HEK293 (cell line): ENCODE measurements at regions not wholly inside any gene's neighbourhood (a gene's known extent, or its start where the extent isn't known, plus 50 kb on each side); places are given as distances from the start of the nearest gene placed in this dataset.

ENCODE experiments used
- CTCF ChIA-PET: fragments of 350-600 bp; formaldehyde crosslinking; extraction: SDS; loops from one replicate; lab custom pipeline; 2021; ENCODE audit warnings: antibody characterized with exemption; lab: Yijun Ruan, JAX
- POLR2A ChIA-PET: fragments of 300-600 bp; formaldehyde crosslinking; extraction: SDS; loops from one replicate; lab custom pipeline; 2020; ENCODE audit warnings: antibody characterized with exemption, inconsistent platforms; lab: Yijun Ruan, JAX
- H3K27ac ChIP-seq: fragments of 200-500 bp; sonication (Bioruptor generic); 2 replicates; pipeline ENCODE4 v1.5.1; 2014; ENCODE audit warnings: low read depth, low read length, control low read depth, inconsistent platforms; ENCODE audit errors: extremely low read depth
- H3K36me3 ChIP-seq, 2 experiments: fragments of 200-500 bp in 1 of 2; sonication (Bioruptor generic) in 1 of 2; 1 replicate in 1 of 2; 2 replicates in 1 of 2; pipeline ENCODE4 v1.5.1; 2014 to 2017; ENCODE audit warnings: inconsistent platforms in 2 of 2, low read length in 2 of 2; ENCODE audit not compliant: control insufficient read depth in 2 of 2, insufficient read depth in 1 of 2
- H3K4me1 ChIP-seq: fragments of 200-500 bp; sonication (Bioruptor generic); 2 replicates; pipeline ENCODE4 v1.5.1; 2014; ENCODE audit warnings: mild to moderate bottlenecking, low read length, inconsistent platforms; ENCODE audit not compliant: control insufficient read depth, insufficient read depth
- H3K4me3 ChIP-seq: 2 replicates; pipeline ENCODE4 v1.5.1; 2011; ENCODE audit warnings: low read depth, mild to moderate bottlenecking, control low read depth, low read length, moderate library complexity
- H3K9me3 ChIP-seq: fragments of 200-500 bp; sonication (Bioruptor generic); 2 replicates; pipeline ENCODE4 v1.5.1; 2014; ENCODE audit warnings: low read depth, low read length, inconsistent platforms; ENCODE audit not compliant: control insufficient read depth, insufficient read depth
- HOXA7 ChIP-seq: sonication (generic); formaldehyde crosslinking; IDR thresholded peaks from 2 replicates; pipeline ENCODE4 v1.8.1; 2022; ENCODE audit warnings: missing genetic modification reagents, borderline replicate concordance
- KLF7 ChIP-seq: fragments of 450-650 bp; formaldehyde crosslinking; IDR thresholded peaks from 2 replicates; pipeline ENCODE4 v1.5.1; 2016; ENCODE audit warnings: missing biosample characterization, missing genetic modification characterization, borderline replicate concordance
- KLF9 ChIP-seq: fragments of 450-650 bp; formaldehyde crosslinking; IDR thresholded peaks from 2 replicates; pipeline ENCODE4 v1.5.1; 2016; ENCODE audit warnings: missing biosample characterization, missing genetic modification characterization, low read depth
- MYNN ChIP-seq: fragments of 450-650 bp; formaldehyde crosslinking; IDR thresholded peaks from 2 replicates; pipeline ENCODE4 v1.5.1; 2016; ENCODE audit warnings: missing biosample characterization, missing genetic modification characterization, borderline replicate concordance
- PRDM2 ChIP-seq: fragments of 450-650 bp; formaldehyde crosslinking; IDR thresholded peaks from 2 replicates; pipeline ENCODE4 v1.5.1; 2016; ENCODE audit warnings: missing biosample characterization, missing genetic modification characterization, borderline replicate concordance
- REPIN1 ChIP-seq: fragments of 450-650 bp; formaldehyde crosslinking; IDR thresholded peaks from 2 replicates; pipeline ENCODE4 v1.5.1; 2017; ENCODE audit warnings: missing biosample characterization, missing genetic modification characterization, low read depth
- SP7 ChIP-seq: fragments of 450-650 bp; formaldehyde crosslinking; IDR thresholded peaks from 2 replicates; pipeline ENCODE4 v1.5.1; 2016; ENCODE audit warnings: missing biosample characterization, missing genetic modification characterization
- TCF7L2 ChIP-seq: IDR thresholded peaks from 2 replicates; pipeline ENCODE4 v1.6.1; 2011; ENCODE audit warnings: low read depth, mild to moderate bottlenecking, inconsistent platforms, low read length, moderate library complexity, borderline replicate concordance
- WT1 ChIP-seq: fragments of 450-650 bp; formaldehyde crosslinking; IDR thresholded peaks from 2 replicates; pipeline ENCODE4 v1.5.1; 2016; ENCODE audit warnings: missing biosample characterization, missing genetic modification characterization
- ZNF10 ChIP-seq: fragments of 450-650 bp; formaldehyde crosslinking; IDR thresholded peaks from 2 replicates; pipeline ENCODE4 v1.5.1; 2017; ENCODE audit warnings: missing biosample characterization, missing genetic modification characterization
- ZNF18 ChIP-seq: fragments of 450-650 bp; formaldehyde crosslinking; IDR thresholded peaks from 2 replicates; pipeline ENCODE4 v1.5.1; 2016; ENCODE audit warnings: missing biosample characterization, missing genetic modification characterization
- ZNF23 ChIP-seq: fragments of 450-650 bp; formaldehyde crosslinking; IDR thresholded peaks from 2 replicates; pipeline ENCODE4 v1.5.1; 2016; ENCODE audit warnings: missing biosample characterization, missing genetic modification characterization, borderline replicate concordance
- ZNF239 ChIP-seq: fragments of 450-650 bp; formaldehyde crosslinking; IDR thresholded peaks from 2 replicates; pipeline ENCODE4 v1.5.1; 2016; ENCODE audit warnings: missing biosample characterization, missing genetic modification characterization
- ZNF248 ChIP-seq: fragments of 450-650 bp; formaldehyde crosslinking; IDR thresholded peaks from 2 replicates; pipeline ENCODE4 v1.5.1; 2017; ENCODE audit warnings: missing biosample characterization, missing genetic modification characterization
- ZNF366 ChIP-seq: fragments of 450-650 bp; formaldehyde crosslinking; conservative IDR thresholded peaks from 2 replicates; pipeline ENCODE4 v1.5.1; 2016; ENCODE audit warnings: missing biosample characterization, missing genetic modification characterization
- ZNF37A ChIP-seq: fragments of 450-650 bp; IDR thresholded peaks from 2 replicates; pipeline ENCODE4 v1.5.1; 2018; ENCODE audit warnings: missing biosample characterization, missing genetic modification characterization
- ZNF394 ChIP-seq: fragments of 450-650 bp; formaldehyde crosslinking; IDR thresholded peaks from 2 replicates; pipeline ENCODE4 v1.5.1; 2016; ENCODE audit warnings: missing biosample characterization, missing genetic modification characterization, mild to moderate bottlenecking, moderate library complexity, borderline replicate concordance
- ZNF426 ChIP-seq: fragments of 450-650 bp; formaldehyde crosslinking; IDR thresholded peaks from 2 replicates; pipeline ENCODE4 v1.5.1; 2017; ENCODE audit warnings: missing biosample characterization, missing genetic modification characterization, mild to moderate bottlenecking, inconsistent platforms, moderate library complexity
- ZNF501 ChIP-seq: fragments of 450-650 bp; formaldehyde crosslinking; IDR thresholded peaks from 2 replicates; pipeline ENCODE4 v1.5.1; 2016; ENCODE audit warnings: missing biosample characterization, missing genetic modification characterization
- ZNF549 ChIP-seq: fragments of 450-650 bp; IDR thresholded peaks from 2 replicates; pipeline ENCODE4 v1.5.1; 2018; ENCODE audit warnings: missing biosample characterization, missing genetic modification characterization, mild to moderate bottlenecking, inconsistent platforms, moderate library complexity
- ZNF585B ChIP-seq: fragments of 450-650 bp; formaldehyde crosslinking; IDR thresholded peaks from 2 replicates; pipeline ENCODE4 v1.5.1; 2016; ENCODE audit warnings: missing biosample characterization, missing genetic modification characterization
- ZNF645 ChIP-seq: fragments of 450-650 bp; formaldehyde crosslinking; IDR thresholded peaks from 2 replicates; pipeline ENCODE4; 2016; ENCODE audit warnings: missing biosample characterization, missing genetic modification characterization
- ZNF76 ChIP-seq: fragments of 450-650 bp; formaldehyde crosslinking; IDR thresholded peaks from 2 replicates; pipeline ENCODE4; 2016; ENCODE audit warnings: low read depth, missing biosample characterization, missing genetic modification characterization, borderline replicate concordance
- ZNF837 ChIP-seq: fragments of 450-650 bp; formaldehyde crosslinking; IDR thresholded peaks from 2 replicates; pipeline ENCODE4 v1.5.1; 2016; ENCODE audit warnings: missing biosample characterization, missing genetic modification characterization

- Histone ChIP-seq H3K27ac (no peak overlapping the region), H3K36me3 (no peaks in the 10 kb centered on the region), H3K4me3 (no peak overlapping the region)
- CTCF ChIA-PET, result no interaction called here
- no peak for TF ChIP-seq PRDM2
- no peak for TF ChIP-seq ZNF10
- no peak for TF ChIP-seq ZNF366 (tag by site-specific recombination)
- no peak for TF ChIP-seq ZNF239 (tag by site-specific recombination)
- TF ChIP-seq TCF7L2, result no peak
- no peak for TF ChIP-seq ZNF76 (tag by site-specific recombination)
- no peak for TF ChIP-seq ZNF426
- no peak for TF ChIP-seq ZNF585B (tag by site-specific recombination)
- no peak for TF ChIP-seq ZNF645 (tag by site-specific recombination)
- no peak for TF ChIP-seq ZNF248
- TF ChIP-seq HOXA7 (CRISPR knock-in tag), result no peak
- TF ChIP-seq ZNF23, result no peak
- no peak for TF ChIP-seq ZNF501 (tag by site-specific recombination)
- no peak for TF ChIP-seq MYNN (tag by site-specific recombination)
- no peak for TF ChIP-seq SP7 (tag by site-specific recombination)
- TF ChIP-seq, all 188 proteins: peak for 0
- Histone ChIP-seq H3K9me3 (no peaks in the 10 kb centered on the region), H3K4me1 (no peaks in the 10 kb centered on the region)
- POLR2A ChIA-PET, result no interaction called here
Observed at GRCh38 chr2:6423157-6423556, 442.6 kb downstream of the CMPK2 start.

GRCh38 chr2:6423944-6424343 lies 441.8 kb downstream of the CMPK2 start:
- H3K4me1 ChIP-seq, result no peaks in the 10 kb centered on the region
- no peaks in the 10 kb centered on the region for H3K36me3 ChIP-seq
- no peak overlapping the region for H3K27ac ChIP-seq
- POLR2A ChIA-PET, result no interaction called here
- CTCF ChIA-PET, result no interaction called here
- H3K4me3 ChIP-seq, result no peak overlapping the region
- TF ChIP-seq ZNF549 (no peak), ZNF10 (no peak), ZNF37A (tag by site-specific recombination) (no peak), WT1 (tag by site-specific recombination) (no peak), KLF9 (tag by site-specific recombination) (no peak), REPIN1 (tag by site-specific recombination) (no peak), ZNF837 (tag by site-specific recombination) (no peak), ZNF394 (tag by site-specific recombination) (no peak), ZNF18 (tag by site-specific recombination) (no peak), KLF7 (tag by site-specific recombination) (no peak)
- H3K9me3 ChIP-seq, result no peaks in the 10 kb centered on the region
